C4-2B (cell line): ENCODE measurements at regions not wholly inside any gene's neighbourhood (a gene's known extent, or its start where the extent isn't known, plus 50 kb on each side); places are given as distances from the start of the nearest gene placed in this dataset.
"Not testable (repeated sequence)": the region's sequence is repeated elsewhere in the genome, so short reads cannot be mapped to it uniquely, and the experiment has no call there.

Source experiments
- H3K27ac ChIP-seq: fragments of 450-650 bp; 2 replicates; pipeline ENCODE4 v1.5.1; 2017
- CTCF ChIP-seq: fragments of 450-650 bp; conservative IDR thresholded peaks from 2 replicates; pipeline ENCODE4 v1.5.1; 2017; ENCODE audit warnings: mild to moderate bottlenecking
- ZFX ChIP-seq: fragments of 450-650 bp; IDR thresholded peaks from 2 replicates; pipeline ENCODE4 v1.6.1; 2017

GRCh38 chr22:16695261-16695660 lies 102.7 kb upstream of the CCT8L2 start:
- H3K27ac ChIP-seq, result no peak overlapping the region
- TF ChIP-seq ZFX, result no peak
- no peak for TF ChIP-seq CTCF

GRCh38 chr22:16693747-16694146 lies 101.1 kb upstream of the CCT8L2 start:
- not testable (repeated sequence) for H3K27ac ChIP-seq

- not testable (repeated sequence) for H3K27ac ChIP-seq
Observed at GRCh38 chr22:16689358-16689757, 96.7 kb upstream of the CCT8L2 start.

- not testable (repeated sequence) for H3K27ac ChIP-seq
Observed at GRCh38 chr22:16681290-16681689, 88.7 kb upstream of the CCT8L2 start.

- H3K27ac ChIP-seq, result not testable (repeated sequence)
- peak; percentile 50 for TF ChIP-seq CTCF
Observed at GRCh38 chr22:16680209-16680899, 87.7 kb upstream of the CCT8L2 start.

- not testable (repeated sequence) for H3K27ac ChIP-seq
Observed at GRCh38 chr22:16679191-16679834, 86.7 kb upstream of the CCT8L2 start.

GRCh38 chr22:16673433-16673832 lies 80.8 kb upstream of the CCT8L2 start:
- H3K27ac ChIP-seq, result not testable (repeated sequence)

- H3K27ac ChIP-seq, result not testable (repeated sequence)
Observed at GRCh38 chr22:16665610-16666009, 73.0 kb upstream of the CCT8L2 start.

- H3K27ac ChIP-seq, result not testable (repeated sequence)
Observed at GRCh38 chr22:16662330-16662729, 69.7 kb upstream of the CCT8L2 start.

- H3K27ac ChIP-seq, result not testable (repeated sequence)
Observed at GRCh38 chr22:16660989-16661388, 68.4 kb upstream of the CCT8L2 start.

GRCh38 chr22:16660570-16660969 lies 68.0 kb upstream of the CCT8L2 start:
- not testable (repeated sequence) for H3K27ac ChIP-seq

GRCh38 chr22:16659273-16659834 lies 66.7 kb upstream of the CCT8L2 start:
- H3K27ac ChIP-seq, result not testable (repeated sequence)

GRCh38 chr22:16658068-16658467 lies 65.5 kb upstream of the CCT8L2 start:
- no peak for TF ChIP-seq ZFX
- TF ChIP-seq CTCF, result no peak
- H3K27ac ChIP-seq, result no peak overlapping the region
